ENCODE measurements at regions not wholly inside any gene's neighbourhood (a gene's known extent, or its start where the extent isn't known, plus 50 kb on each side); places are given as distances from the start of the nearest gene placed in this dataset.

DNA sequence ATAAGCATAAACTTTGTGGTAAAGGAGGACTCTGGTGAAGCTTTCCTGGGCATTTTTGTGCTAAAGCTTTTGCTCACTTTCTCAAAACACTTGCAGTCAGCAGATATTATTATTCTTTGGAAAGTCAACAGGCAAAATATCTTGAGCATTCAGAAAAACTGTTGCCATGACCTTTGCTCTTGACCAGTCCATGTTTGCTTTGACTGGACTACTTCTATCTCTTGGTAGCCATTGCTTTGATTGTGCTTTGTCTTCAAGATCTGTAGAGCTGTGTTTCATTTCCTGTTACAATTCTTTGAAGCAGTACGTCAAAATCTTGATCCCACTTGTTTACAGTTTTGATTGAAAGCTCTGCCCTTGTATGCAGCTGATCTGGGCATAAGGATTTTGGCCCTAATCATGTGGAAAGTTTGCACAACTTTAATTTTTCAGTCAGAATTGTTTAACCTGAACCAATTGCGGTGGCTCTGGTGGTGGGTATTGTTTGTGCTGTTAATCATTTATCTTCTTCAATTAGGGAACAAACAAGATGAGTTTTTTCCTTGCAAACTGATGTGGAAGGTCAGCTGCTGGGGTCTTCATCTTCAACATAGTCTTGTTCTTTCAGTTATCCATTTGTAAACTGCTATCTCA, 121.5 kb upstream of the NUDT6 start:
- no peak overlapping the region for H3K4me3 Mint-ChIP-seq
- H3K36me3 Mint-ChIP-seq, result peaks cover 47% of the 10 kb centered on the region
- peaks cover 5 to 45% (median 28%) of the 10 kb centered on the region in 3 donors for H3K9me3 Mint-ChIP-seq
- H3K4me1 Mint-ChIP-seq, result peaks cover 0 to 2% (median 0%) of the 10 kb centered on the region in 3 donors
- H3K27me3 Mint-ChIP-seq, result no peaks in the 10 kb centered on the region
- H3K27ac Mint-ChIP-seq, result no peak overlapping the region

DNA sequence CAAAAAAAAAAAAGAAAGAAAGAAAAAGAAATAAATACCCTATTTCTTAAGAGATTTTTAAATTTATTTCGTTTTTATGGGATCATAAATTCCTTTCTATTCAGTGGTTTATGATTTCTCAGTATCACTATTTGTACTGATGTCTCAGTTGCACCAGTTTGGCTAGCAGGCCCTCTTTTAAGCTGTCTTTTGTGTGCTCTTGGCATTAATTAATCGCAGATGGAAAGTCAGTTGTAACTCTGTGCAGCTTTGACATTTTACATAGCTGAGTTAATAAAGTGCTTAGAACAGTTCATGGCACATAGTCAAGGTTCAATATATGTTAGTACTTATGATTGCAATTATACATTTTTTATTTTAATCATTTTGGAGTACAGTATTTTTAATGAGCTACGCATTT, 123.7 kb upstream of the NUDT6 start:
- no peaks in the 10 kb centered on the region for H3K27me3 Mint-ChIP-seq
- H3K4me1 Mint-ChIP-seq, result peaks cover 0 to 2% (median 0%) of the 10 kb centered on the region in 3 donors
- peaks cover 56% of the 10 kb centered on the region for H3K36me3 Mint-ChIP-seq
- peaks cover 5 to 59% (median 39%) of the 10 kb centered on the region in 3 donors for H3K9me3 Mint-ChIP-seq
- H3K4me3 Mint-ChIP-seq, result no peak overlapping the region
- no peak overlapping the region for H3K27ac Mint-ChIP-seq

GRCh38 chr4:123050018-123050417, 127.6 kb upstream of the NUDT6 start:
- Mint-ChIP-seq H3K27ac (no peak overlapping the region), H3K4me1 (peaks cover 0 to 2% (median 0%) of the 10 kb centered on the region in 3 donors), H3K9me3 (peaks cover 14 to 53% (median 37%) of the 10 kb centered on the region in 3 donors), H3K36me3 (peaks cover 52% of the 10 kb centered on the region), H3K27me3 (no peaks in the 10 kb centered on the region), H3K4me3 (peak overlapping the region in 2 of 4 donors; percentile 10 to 58)

- no peaks in the 10 kb centered on the region for H3K4me1 Mint-ChIP-seq
- peaks cover 45% of the 10 kb centered on the region for H3K36me3 Mint-ChIP-seq
- peaks cover 12 to 43% (median 31%) of the 10 kb centered on the region in 3 donors for H3K9me3 Mint-ChIP-seq
- no peaks in the 10 kb centered on the region for H3K27me3 Mint-ChIP-seq
- H3K4me3 Mint-ChIP-seq, result no peak overlapping the region
- H3K27ac Mint-ChIP-seq, result no peak overlapping the region
Observed at GRCh38 chr4:123052007-123052406, 129.6 kb upstream of the NUDT6 start.

- H3K9me3 Mint-ChIP-seq, result peaks cover 9 to 24% (median 10%) of the 10 kb centered on the region in 3 donors
- peaks cover 33% of the 10 kb centered on the region for H3K36me3 Mint-ChIP-seq
- H3K27ac Mint-ChIP-seq, result no peak overlapping the region
- H3K4me1 Mint-ChIP-seq, result no peaks in the 10 kb centered on the region
- no peaks in the 10 kb centered on the region for H3K27me3 Mint-ChIP-seq
- no peak overlapping the region for H3K4me3 Mint-ChIP-seq
Observed at GRCh38 chr4:123055943-123056342, 133.5 kb upstream of the NUDT6 start.

GRCh38 chr4:123060039-123060770, 137.8 kb upstream of the NUDT6 start:
- Mint-ChIP-seq H3K36me3 (peaks cover 26% of the 10 kb centered on the region), H3K27me3 (no peaks in the 10 kb centered on the region), H3K27ac (no peak overlapping the region), H3K9me3 (peaks cover 0 to 11% (median 2%) of the 10 kb centered on the region in 3 donors), H3K4me1 (peaks cover 0 to 1% (median 0%) of the 10 kb centered on the region in 3 donors), H3K4me3 (no peak overlapping the region)

- Mint-ChIP-seq H3K27me3 (no peaks in the 10 kb centered on the region), H3K4me3 (no peak overlapping the region), H3K4me1 (peaks cover 0 to 1% (median 0%) of the 10 kb centered on the region in 3 donors), H3K27ac (no peak overlapping the region), H3K36me3 (peaks cover 14% of the 10 kb centered on the region), H3K9me3 (no peaks in the 10 kb centered on the region)
Observed at GRCh38 chr4:123064390-123064789, 142.0 kb upstream of the NUDT6 start.

DNA sequence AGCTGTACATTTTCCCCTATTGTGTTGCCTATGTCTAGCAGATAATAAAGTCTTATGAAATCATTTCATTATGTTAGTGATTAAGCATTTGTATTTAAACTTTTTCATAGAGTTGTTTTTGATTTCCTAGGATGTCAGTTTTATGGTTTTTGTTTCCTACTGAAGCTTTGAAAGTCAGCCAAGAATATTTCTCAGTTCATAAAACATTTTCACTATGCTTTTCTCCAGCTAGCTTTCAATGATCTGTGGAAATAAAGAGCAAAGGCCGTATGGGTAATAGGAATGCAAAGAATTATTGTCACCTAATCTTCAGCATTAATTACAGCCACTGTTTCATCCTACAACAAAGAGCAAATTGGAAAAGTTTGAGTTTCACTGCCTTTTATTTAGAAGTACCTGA, 145.7 kb upstream of the NUDT6 start:
- Mint-ChIP-seq H3K9me3 (no peaks in the 10 kb centered on the region), H3K27ac (no peak overlapping the region), H3K27me3 (no peaks in the 10 kb centered on the region), H3K36me3 (peaks cover 2% of the 10 kb centered on the region), H3K4me3 (no peak overlapping the region), H3K4me1 (no peaks in the 10 kb centered on the region)

DNA sequence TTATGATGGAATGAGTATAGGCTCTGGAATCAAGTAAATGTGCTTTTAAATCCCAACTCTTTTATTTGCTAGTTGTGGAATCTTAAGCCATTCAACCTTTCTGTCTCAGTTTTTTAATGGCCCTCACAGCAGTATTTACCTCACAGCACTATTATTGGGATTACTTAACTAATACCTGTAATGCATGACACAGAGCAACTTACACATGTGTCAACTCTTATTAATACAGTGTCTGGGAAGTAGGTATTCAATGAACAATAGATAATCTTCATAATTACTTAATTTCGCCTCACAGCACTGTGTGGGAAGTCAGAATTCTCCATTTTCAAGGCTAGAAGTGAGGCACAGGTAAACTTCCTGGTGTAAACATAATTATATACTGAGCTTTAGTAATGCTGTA, 149.7 kb upstream of the NUDT6 start:
- Mint-ChIP-seq H3K27me3 (no peaks in the 10 kb centered on the region), H3K9me3 (no peaks in the 10 kb centered on the region), H3K4me1 (peaks cover 0 to 3% (median 0%) of the 10 kb centered on the region in 3 donors), H3K36me3 (no peaks in the 10 kb centered on the region), H3K4me3 (no peak overlapping the region), H3K27ac (no peak overlapping the region)

DNA sequence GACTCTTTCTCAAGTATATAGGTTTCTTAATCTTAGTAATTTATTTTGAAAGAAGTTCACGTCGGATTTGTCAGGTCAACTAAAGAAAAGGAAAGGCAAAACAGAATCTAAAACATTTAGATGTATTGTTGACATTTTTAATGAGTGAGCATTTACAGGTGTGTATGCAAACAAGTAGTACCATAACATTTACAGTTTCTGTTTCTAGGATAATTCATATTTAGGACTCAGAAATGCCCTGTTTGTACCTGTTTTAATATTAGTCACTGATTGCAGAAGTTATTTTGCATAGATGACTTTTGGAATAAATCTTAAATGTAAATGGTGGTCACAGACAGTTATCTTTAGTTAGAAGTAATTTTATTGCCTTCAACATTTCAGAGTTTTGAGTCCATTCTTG, 151.3 kb upstream of the NUDT6 start:
- H3K9me3 Mint-ChIP-seq, result no peaks in the 10 kb centered on the region

GRCh38 chr4:123077330-123077729, 154.9 kb upstream of the NUDT6 start:
- Mint-ChIP-seq H3K9me3 (no peaks in the 10 kb centered on the region), H3K27me3 (no peaks in the 10 kb centered on the region)

More for the DNA sequence above, 151.3 kb upstream of the NUDT6 start:
- H3K27me3 Mint-ChIP-seq, result no peaks in the 10 kb centered on the region
- H3K36me3 Mint-ChIP-seq, result no peaks in the 10 kb centered on the region
- H3K27ac Mint-ChIP-seq, result no peak overlapping the region
- H3K4me1 Mint-ChIP-seq, result peaks cover 0 to 3% (median 0%) of the 10 kb centered on the region in 3 donors
- H3K4me3 Mint-ChIP-seq, result peak overlapping the region in 1 of 4 donors; percentile 8

GRCh38 chr4:123081971-123082370, 159.6 kb upstream of the NUDT6 start:
- H3K36me3 Mint-ChIP-seq, result peaks cover 13% of the 10 kb centered on the region
- H3K4me1 Mint-ChIP-seq, result peaks cover 3 to 15% (median 11%) of the 10 kb centered on the region in 3 donors
- no peaks in the 10 kb centered on the region for H3K9me3 Mint-ChIP-seq
- H3K27me3 Mint-ChIP-seq, result no peaks in the 10 kb centered on the region
- H3K4me3 Mint-ChIP-seq, result no peak overlapping the region
- no peak overlapping the region for H3K27ac Mint-ChIP-seq

More at GRCh38 chr4:123077330-123077729, 154.9 kb upstream of the NUDT6 start:
- Mint-ChIP-seq H3K27ac (no peak overlapping the region), H3K36me3 (peaks cover 3% of the 10 kb centered on the region), H3K4me1 (peaks cover 0 to 3% (median 1%) of the 10 kb centered on the region in 3 donors), H3K4me3 (no peak overlapping the region)

DNA sequence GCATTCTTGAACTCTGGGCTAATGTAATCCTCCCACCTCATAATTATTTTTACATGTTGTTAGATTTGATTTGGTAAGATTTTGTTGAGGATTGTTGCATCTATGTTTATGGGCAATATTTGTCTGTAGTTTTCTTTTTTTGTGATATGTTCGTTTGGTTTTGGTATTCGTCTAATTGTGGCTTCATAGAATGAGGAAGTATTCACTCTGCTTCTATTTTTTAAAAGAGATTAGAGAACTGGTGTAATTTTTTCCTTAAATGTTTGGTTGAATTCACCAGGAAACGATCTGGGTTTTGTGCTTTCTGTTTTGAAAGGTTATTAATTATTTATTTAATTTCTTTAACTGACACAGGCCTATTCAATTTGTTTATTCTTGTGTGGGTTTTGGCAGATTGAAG, 161.2 kb upstream of the NUDT6 start:
- H3K9me3 Mint-ChIP-seq, result no peaks in the 10 kb centered on the region
- H3K36me3 Mint-ChIP-seq, result peaks cover 20% of the 10 kb centered on the region
- peak overlapping the region in 1 of 3 donors; percentile 25 for H3K27ac Mint-ChIP-seq
- H3K4me1 Mint-ChIP-seq, result peaks cover 5 to 15% (median 11%) of the 10 kb centered on the region in 3 donors
- H3K27me3 Mint-ChIP-seq, result no peaks in the 10 kb centered on the region
- peak overlapping the region in 2 of 4 donors; percentile 13 to 52 for H3K4me3 Mint-ChIP-seq

GRCh38 chr4:123088501-123088900, 166.1 kb upstream of the NUDT6 start:
- Mint-ChIP-seq H3K9me3 (no peaks in the 10 kb centered on the region), H3K27ac (no peak overlapping the region), H3K4me1 (peaks cover 5 to 8% (median 7%) of the 10 kb centered on the region in 3 donors), H3K27me3 (no peaks in the 10 kb centered on the region), H3K4me3 (no peak overlapping the region), H3K36me3 (peaks cover 36% of the 10 kb centered on the region)

- Mint-ChIP-seq H3K4me1 (peaks cover 0 to 3% (median 0%) of the 10 kb centered on the region in 3 donors), H3K36me3 (peaks cover 36% of the 10 kb centered on the region), H3K27ac (no peak overlapping the region), H3K4me3 (no peak overlapping the region), H3K9me3 (no peaks in the 10 kb centered on the region), H3K27me3 (no peaks in the 10 kb centered on the region)
Observed at GRCh38 chr4:123090886-123091285, 168.5 kb upstream of the NUDT6 start.
